ENCODE measurements at regions not wholly inside any gene's neighbourhood (a gene's known extent, or its start where the extent isn't known, plus 50 kb on each side); places are given as distances from the start of the nearest gene placed in this dataset.
A peak's percentile ranks its signal among the peaks of the same experiment; 100 is the strongest.

DNA sequence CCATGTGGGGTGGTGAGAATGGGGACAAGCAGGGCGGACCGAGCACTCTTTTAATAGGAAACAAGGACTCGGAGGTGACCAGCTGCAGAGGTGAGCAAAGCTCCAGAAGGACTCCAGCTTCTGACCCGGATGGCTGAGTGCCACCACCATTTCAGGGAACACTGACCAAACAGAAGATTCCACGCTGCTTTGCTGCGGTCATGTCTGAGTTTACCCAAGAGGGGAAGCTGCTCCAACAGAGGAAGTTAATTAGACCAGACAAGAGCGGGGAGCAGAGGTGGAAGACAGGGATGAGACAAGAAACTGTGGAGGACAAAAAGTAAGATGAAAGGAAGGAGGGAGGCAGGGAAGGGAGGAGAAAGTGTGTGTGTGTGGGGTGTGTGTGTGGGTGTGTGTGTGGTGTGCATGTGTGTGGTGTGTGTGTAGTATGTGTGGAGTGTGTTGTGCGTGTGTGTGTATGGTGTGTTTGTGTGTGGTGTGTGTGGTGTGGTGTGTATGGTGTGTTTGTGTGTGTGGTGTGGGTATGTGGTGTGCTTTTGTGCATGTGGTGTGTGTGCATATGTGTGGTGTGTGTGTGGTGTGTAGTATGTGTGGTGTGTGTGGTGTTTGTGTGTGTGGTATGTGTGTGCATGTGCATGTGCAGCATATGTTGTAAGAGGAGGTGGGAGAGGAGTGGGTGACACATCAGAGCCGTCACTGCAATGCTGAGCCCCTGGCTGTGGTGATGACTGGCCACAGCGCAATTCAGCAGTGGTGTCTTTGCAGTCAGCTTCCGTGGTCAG, 82.2 kb upstream of the AKIP1 start:
- DNase-seq (ENCODE audit: extremely low read depth in 1 of 4, low spot score in 3 of 4), result no peak
- in situ Hi-C loops (cut with MboI), result no loop called here
- ChIA-PET CTCF (ENCODE audit: low intra/inter-chr PET ratio) (no interaction called here), POLR2A (interaction anchor here (0.6 to 2.3 kb wide), 4 partner anchors 11 to 31 kb away, joined by 3 to 5 read pairs (median 4); no protein-coding TSS in a partner anchor)
- FAIRE-seq, result peak; percentile 80
- no TSS peak for BruUV-seq (replicated peaks)
- no peaks in the 10 kb centered on the region for H3K36me3 ChIP-seq (ENCODE audit: control insufficient read depth, insufficient read depth, low read length)
- H3K9me3 ChIP-seq (replicated peaks; ENCODE audit: control insufficient read depth, insufficient read depth, low read depth, low read length), result no peaks in the 10 kb centered on the region
- no peaks in the 10 kb centered on the region for H3K79me2 ChIP-seq (ENCODE audit: control insufficient read depth, insufficient read depth, low read length)
- H3K9ac ChIP-seq (ENCODE audit: insufficient read depth in 1 of 2, low read depth in 2 of 2, low read length in 2 of 2), result peak overlapping the region in 1 of 2 experiments; percentile 23; a peak in 1 of 4 replicates
- ATAC-seq, result no peak
- no peaks in the 10 kb centered on the region for H3K9me1 ChIP-seq (ENCODE audit: control insufficient read depth, insufficient read depth, low read length)
- WGBS (ENCODE audit: insufficient coverage, low coverage, missing lambda C conversion rate), result 50% methylated on average over 10 of the region's 11 CpGs
- H4K20me1 ChIP-seq (replicated peaks; ENCODE audit: control insufficient read depth, insufficient read depth, low read length), result no peaks in the 10 kb centered on the region
- intact Hi-C loops (cut with micrococcal nuclease), result no loop called here
- peaks cover 7 to 64% of the 10 kb centered on the region in 2 experiments; a peak in 3 of 5 replicates for H3K4me1 ChIP-seq (replicated peaks in 1 of 2; ENCODE audit: control insufficient read depth in 2 of 2, insufficient read depth in 2 of 2, low read length in 2 of 2)
- no peak overlapping the region; the same call in 2 of the 3 replicates for H3K27ac ChIP-seq (ENCODE audit: extremely low read depth, low read depth, low read length)
- H2AFZ ChIP-seq (ENCODE audit: low read depth, low read length), result peak overlapping the region; percentile 39; the same call in 1 of the 2 replicates
- H3K27me3 ChIP-seq (ENCODE audit: control insufficient read depth in 2 of 2, insufficient read depth in 2 of 2, low read length in 2 of 2), result peaks cover 11 to 19% of the 10 kb centered on the region in 2 experiments; a peak in 4 of 5 replicates
- no peak overlapping the region for H3K4me3 ChIP-seq
- no peak overlapping the region for H3K4me2 ChIP-seq (ENCODE audit: insufficient read depth, low read length)
- no peak for TF ChIP-seq EP400 (IDR thresholded peaks at IDR 0.05)
- TF ChIP-seq ELF4 (CRISPR knock-in tag; IDR thresholded peaks at IDR 0.05), result peak; percentile 79; the same call in 1 of the 2 replicates
- no peak for TF ChIP-seq CBX2 (IDR thresholded peaks at IDR 0.05; ENCODE audit: insufficient read depth, low read length, poor library complexity, severe bottlenecking)
- no peak for TF ChIP-seq FOXJ2 (tag; IDR thresholded peaks at IDR 0.05)
- TF ChIP-seq BHLHE40 (IDR thresholded peaks at IDR 0.05; ENCODE audit: low read length), result 0 out of 2 replicates have a peak, but pooled peaks have one; percentile 25
- TF ChIP-seq, protein P1, sequence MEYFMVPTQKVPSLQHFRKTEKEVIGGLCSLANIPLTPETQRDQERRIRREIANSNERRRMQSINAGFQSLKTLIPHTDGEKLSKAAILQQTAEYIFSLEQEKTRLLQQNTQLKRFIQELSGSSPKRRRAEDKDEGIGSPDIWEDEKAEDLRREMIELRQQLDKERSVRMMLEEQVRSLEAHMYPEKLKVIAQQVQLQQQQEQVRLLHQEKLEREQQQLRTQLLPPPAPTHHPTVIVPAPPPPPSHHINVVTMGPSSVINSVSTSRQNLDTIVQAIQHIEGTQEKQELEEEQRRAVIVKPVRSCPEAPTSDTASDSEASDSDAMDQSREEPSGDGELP (CRISPR knock-in tag; IDR thresholded peaks at IDR 0.05; ENCODE audit: borderline replicate concordance), result no peak
- TF ChIP-seq, protein P2, sequence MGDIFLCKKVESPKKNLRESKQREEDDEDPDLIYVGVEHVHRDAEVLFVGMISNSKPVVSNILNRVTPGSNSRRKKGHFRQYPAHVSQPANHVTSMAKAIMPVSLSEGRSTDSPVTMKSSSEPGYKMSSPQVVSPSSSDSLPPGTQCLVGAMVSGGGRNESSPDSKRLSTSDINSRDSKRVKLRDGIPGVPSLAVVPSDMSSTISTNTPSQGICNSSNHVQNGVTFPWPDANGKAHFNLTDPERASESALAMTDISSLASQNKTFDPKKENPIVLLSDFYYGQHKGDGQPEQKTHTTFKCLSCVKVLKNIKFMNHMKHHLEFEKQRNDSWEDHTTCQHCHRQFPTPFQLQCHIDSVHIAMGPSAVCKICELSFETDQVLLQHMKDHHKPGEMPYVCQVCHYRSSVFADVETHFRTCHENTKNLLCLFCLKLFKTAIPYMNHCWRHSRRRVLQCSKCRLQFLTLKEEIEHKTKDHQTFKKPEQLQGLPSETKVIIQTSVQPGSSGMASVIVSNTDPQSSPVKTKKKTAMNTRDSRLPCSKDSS (IDR thresholded peaks at IDR 0.05; ENCODE audit: low read depth, partially characterized antibody), result no peak
- peak; percentile 52; the same call in 1 of the 2 replicates for TF ChIP-seq EHMT2 (IDR thresholded peaks at IDR 0.05)
- no peak; the same call in 1 of the 2 replicates for TF ChIP-seq DPF2 (IDR thresholded peaks at IDR 0.05)
- 0 out of 2 replicates have a peak, but pooled peaks have one; percentile 37 for TF ChIP-seq MEF2D (tag; conservative IDR thresholded peaks at IDR 0.05; ENCODE audit: low read depth)
- TF ChIP-seq GATA2 (CRISPR knock-in tag; IDR thresholded peaks at IDR 0.05), result no peak
- TF ChIP-seq JUND (IDR thresholded peaks at IDR 0.05; ENCODE audit: borderline replicate concordance, low read depth, low read length), result no peak
- TF ChIP-seq JUND (tag; IDR thresholded peaks at IDR 0.05; ENCODE audit: borderline replicate concordance, low read depth, low read length), result peak; percentile 18; the same call in 1 of the 3 replicates
- TF ChIP-seq, protein P3, sequence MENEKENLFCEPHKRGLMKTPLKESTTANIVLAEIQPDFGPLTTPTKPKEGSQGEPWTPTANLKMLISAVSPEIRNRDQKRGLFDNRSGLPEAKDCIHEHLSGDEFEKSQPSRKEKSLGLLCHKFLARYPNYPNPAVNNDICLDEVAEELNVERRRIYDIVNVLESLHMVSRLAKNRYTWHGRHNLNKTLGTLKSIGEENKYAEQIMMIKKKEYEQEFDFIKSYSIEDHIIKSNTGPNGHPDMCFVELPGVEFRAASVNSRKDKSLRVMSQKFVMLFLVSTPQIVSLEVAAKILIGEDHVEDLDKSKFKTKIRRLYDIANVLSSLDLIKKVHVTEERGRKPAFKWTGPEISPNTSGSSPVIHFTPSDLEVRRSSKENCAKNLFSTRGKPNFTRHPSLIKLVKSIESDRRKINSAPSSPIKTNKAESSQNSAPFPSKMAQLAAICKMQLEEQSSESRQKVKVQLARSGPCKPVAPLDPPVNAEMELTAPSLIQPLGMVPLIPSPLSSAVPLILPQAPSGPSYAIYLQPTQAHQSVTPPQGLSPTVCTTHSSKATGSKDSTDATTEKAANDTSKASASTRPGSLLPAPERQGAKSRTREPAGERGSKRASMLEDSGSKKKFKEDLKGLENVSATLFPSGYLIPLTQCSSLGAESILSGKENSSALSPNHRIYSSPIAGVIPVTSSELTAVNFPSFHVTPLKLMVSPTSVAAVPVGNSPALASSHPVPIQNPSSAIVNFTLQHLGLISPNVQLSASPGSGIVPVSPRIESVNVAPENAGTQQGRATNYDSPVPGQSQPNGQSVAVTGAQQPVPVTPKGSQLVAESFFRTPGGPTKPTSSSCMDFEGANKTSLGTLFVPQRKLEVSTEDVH (IDR thresholded peaks at IDR 0.05; ENCODE audit: low read depth, partially characterized antibody), result no peak
- TF ChIP-seq TSC22D4 (tag; IDR thresholded peaks at IDR 0.05), result no peak
- TF ChIP-seq, protein P4, sequence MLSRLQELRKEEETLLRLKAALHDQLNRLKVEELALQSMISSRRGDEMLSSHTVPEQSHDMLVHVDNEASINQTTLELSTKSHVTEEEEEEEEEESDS (CRISPR knock-in tag; IDR thresholded peaks at IDR 0.05), result no peak

All from K562 (cell line).